HG03342 (cell line): ENCODE measurements at regions not wholly inside any gene's neighbourhood (a gene's known extent, or its start where the extent isn't known, plus 50 kb on each side); places are given as distances from the start of the nearest gene placed in this dataset.

Experiments
- ATAC-seq: cut with Tn5 transposase; IDR thresholded peaks from one replicate; pipeline ENCODE4 v1.9.1; 2021; ENCODE audit warnings: mild to moderate bottlenecking, moderate library complexity; ENCODE audit not compliant: unreplicated experiment

DNA sequence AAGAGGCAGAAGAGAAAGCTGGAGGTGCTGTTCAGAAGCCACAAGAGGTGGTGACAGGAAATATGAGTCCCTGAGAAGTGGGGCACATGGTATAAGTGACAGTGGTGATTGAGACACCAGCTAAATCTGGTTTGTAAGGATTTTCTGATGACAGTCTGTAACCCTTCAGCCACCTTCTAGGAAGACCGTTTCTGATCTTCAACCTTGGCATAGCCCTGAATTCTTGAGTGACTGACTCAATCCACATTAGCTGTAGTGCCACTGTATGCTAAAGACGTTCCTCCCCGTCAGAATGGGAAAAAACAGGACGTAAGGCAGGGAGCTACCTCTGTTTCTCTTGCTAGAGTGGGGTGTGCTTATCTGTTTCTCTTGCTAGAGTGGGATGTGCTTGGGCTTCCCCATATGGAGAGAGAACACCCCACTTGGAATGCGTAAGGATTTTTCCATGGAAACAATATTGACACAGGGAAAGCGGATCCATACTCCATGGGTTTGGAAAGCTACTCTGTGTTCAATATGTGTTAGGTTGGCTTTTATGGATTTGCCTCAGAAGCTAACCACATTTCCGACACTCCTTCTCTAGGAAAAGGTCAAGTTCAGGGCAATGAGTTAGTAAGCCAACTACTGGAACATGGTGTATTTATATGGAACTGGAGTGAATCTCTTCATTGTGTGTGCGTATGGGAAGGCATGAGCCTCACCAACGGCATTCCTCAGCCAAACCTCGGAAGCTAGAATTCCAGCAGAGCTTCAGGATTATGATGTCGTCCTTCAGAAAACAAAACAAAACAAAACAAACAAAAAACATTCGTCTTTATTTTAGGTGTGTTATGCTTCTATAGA, 948.8 kb upstream of the SLC10A2 start:
- no peak for ATAC-seq

DNA sequence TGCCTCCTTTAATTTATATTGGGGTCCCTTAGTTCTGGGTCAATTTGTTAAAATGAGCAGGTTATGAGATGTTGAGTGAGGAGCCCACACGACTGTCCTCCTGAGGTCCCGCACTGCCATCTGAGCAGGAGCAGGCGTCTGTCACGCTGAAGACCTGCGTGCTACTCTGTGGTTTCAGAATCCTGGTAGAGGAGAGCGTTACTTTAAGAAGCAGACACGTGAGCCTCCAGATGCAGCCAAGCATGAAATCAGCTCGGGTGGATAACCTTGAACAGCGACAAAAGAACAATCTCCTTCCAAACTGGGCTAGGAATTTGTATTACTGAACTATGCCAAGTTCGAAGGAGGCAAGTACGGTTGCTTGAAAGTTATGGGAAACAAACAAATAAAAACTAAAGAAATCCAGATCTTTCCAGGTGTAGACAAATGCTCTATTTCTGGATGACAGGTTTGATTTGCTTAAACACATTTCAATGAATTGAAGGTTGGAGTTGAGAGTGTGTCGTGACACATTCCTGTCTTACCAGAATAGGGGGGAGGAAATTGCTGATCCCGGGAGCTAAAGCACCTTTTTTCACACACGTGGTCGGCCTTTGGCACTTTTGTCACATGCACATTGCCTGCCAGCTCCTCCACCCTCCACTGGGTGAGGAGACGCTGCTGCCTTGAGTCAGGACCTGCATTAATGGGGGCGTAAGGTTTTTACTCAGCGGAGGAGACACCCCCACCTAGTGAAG, 945.5 kb upstream of the SLC10A2 start:
- no peak for ATAC-seq

DNA sequence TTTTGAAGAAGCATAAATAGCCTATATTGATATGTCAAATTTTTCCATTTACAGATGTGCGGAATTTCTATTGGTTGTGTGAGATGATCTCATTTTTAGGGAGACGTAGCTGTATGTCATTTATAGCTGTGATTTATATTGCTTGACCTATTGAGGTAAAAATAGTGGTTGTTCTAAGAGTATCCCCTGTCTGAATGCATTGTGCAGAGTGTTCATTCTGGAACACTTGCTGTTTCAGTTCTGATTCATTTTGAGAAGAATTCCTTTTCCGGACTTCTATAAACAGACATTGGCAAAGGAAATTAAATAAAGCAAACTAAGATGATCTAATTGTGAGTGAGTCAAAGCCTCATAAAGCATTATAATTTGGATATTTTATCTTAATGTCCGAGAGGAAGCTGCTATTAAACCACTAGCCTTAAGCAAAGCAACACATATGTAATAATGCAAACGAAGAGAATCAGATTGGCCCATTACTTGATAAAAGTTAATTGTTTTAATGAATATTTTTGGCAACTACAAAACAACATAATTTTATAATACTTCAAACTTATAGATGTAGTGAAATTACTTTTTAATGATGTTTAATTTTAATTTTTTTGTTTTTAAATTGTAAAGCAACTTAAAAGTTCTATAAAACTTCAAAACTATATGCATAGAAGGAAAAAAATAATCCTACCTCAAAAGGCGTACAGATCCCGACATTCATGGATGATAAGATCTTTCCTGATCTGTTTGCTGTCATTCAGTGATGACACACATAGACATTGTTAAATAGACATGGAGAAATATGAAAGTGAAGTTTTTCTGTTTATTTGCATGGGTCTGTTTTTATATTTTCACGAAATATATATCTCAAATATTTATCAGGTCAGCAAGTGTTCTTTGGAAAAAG, 942.6 kb upstream of the SLC10A2 start:
- no peak for ATAC-seq

DNA sequence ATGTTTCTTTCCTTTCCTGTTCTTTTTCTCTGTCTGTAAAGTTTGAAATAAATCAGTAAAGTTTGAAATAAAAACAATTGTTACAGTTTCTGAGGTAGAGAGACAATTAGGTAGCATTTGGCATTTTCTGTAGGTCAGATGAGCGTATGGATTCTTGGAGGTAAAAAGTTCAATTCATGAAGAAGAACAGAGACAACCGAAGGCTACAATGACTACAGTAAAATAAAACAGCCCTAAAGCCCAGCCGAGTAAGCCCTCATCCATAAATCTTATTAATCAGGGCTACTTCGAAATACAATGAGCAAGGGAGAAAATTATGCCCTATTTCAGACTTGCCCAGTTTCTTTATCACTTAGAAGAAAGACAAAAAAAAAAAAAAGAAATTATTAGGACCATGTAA, 941.9 kb upstream of the SLC10A2 start:
- ATAC-seq, result no peak

DNA sequence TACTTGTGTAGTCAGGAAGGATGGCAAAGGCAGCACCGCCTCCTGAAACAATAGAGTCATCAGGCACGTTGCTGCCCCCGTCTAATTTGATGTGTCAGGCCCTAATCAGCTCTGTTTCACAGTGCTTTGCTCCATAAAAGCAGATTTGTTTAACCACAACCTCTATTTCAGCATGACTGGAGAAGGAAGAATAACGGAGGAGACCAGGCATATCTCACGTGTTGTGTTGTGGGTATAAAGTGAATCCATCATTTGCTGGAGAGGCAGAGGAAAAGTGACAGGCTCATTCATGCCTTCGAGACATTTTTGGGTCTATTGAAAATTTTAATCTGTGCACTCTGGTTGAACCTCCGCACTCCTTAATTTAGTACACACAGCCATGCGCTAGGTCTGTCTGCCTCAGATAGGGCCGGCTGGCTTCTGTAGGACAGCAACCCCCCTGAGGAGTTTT, 940.4 kb upstream of the SLC10A2 start:
- no peak for ATAC-seq

DNA sequence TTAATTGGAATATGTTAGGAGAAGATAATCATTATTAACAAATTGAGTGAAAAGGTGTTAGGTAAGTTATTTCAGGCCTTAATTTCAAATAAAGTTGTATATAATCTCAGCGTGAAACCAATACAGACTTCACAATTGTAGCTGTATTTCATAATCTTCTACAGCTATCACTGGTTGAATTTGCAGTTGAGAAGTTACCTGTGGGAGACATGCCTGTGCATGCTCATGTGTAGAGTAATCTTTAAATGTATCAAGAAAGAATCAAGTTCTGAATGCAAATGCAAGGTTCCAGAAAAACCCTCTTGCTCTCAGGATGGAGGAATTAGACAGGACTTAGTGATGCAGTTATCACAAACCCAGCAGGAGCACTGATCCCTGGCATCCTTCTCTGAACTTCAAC, 938.4 kb upstream of the SLC10A2 start:
- no peak for ATAC-seq

DNA sequence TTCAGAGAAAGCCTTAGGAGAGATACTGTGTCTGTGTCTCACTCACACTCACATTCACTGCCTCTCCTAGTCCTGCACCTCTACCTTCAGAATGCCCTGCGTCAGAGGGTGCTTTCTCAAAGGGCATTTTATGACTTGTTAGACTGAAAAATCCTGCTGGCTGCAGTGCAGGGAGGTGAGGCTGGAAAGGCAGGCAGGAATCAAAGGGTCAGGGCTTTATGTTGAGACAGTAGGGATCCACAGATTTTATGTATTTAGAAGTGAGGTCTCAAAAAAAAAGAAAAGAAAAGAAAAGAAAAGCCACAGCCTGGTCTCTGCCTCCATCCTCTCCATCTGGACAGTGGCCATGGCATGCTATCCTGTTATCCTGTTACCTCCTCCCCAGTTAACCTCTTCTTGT, 936.0 kb upstream of the SLC10A2 start:
- no peak for ATAC-seq

DNA sequence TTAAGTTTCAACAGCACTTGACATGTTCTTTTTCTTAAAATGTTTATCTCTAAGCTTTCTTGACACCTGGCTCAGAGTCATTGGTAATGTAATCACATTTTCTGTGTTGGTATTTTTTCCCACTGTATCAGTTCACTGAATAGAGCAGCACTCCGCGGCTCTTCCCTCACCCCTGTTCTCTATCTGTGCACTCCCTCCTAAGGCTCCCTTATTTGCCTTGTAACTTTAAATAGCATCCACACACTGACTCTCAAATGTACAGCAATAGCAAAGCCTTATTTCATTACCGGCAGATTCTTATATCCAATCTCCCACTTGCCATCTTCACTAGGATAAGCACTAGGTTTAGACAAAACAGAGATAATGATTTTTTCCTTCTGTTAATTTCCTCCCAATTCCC, 935.5 kb upstream of the SLC10A2 start:
- no peak for ATAC-seq

DNA sequence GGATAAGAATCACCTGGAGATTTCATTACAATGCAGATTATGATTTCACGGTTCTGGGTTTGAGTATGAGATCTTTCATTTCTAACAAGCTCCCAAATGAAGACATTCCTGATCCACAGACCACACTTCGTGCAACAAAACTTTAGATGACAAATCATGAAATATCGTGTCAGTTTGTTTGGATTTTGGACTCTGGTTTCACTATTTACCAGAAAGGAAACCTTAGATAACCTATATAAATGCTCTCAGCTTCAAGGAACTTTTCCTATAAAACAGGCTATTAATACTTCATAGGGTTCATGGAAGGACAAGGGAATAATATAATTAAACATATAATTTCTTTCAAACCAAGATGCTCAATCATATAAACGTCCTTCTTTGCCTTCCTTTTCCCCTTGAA, 930.5 kb upstream of the SLC10A2 start:
- no peak for ATAC-seq

DNA sequence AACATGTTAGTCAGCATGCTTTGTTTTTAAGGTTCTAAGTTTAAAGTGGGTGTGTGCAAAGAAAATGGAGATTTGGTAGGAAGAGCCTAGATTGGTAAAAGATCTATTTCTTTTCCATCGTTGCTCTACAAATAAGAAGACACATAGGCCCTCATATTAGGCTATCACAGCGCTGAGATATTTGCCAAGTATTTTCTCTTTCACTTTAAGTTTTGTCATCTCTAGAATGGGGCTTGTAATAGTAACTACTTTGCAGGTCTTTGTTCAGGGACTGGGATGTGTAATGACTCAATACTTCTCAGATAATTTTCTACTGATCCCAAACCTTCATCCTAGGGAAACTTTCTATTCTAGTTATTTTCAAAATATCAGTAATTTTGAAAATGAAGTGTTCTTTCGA, 917.7 kb upstream of the SLC10A2 start:
- no peak for ATAC-seq

DNA sequence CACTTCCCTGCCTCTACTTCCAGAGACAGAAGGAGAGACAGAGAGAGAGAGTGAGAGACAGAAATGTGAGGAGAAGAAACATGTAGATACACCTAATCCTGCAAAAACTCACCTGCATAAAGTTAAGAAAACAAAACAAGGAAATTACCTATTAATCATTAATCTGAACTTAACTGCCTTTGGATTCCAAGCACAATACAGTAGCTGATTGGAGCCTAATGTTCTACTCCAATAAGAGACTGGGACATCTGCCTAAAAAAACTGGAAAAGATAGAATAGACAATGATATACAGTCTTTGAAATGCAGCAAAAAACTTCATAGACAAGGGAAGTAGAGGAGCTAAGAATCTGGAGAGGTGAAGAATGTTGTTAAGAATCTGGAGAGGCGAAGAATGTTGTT, 910.2 kb upstream of the SLC10A2 start:
- no peak for ATAC-seq

DNA sequence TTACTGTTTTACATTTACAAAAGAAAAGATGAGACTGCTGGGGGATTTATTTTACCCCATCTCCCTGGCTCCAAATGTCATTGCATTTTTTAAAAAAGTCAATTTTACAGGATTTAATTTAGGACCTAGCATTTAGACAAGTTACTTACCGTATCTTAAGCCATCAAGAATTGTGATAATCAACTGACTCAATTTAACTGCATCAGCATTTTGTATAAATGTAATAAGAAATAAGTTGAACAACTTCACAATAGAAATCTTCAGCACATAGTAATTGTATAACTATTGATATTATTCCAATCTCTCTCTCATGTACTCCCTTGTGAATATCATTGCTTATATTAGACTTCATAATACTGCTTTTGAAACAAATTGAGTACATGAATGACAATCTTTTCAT, 907.5 kb upstream of the SLC10A2 start:
- ATAC-seq, result no peak

DNA sequence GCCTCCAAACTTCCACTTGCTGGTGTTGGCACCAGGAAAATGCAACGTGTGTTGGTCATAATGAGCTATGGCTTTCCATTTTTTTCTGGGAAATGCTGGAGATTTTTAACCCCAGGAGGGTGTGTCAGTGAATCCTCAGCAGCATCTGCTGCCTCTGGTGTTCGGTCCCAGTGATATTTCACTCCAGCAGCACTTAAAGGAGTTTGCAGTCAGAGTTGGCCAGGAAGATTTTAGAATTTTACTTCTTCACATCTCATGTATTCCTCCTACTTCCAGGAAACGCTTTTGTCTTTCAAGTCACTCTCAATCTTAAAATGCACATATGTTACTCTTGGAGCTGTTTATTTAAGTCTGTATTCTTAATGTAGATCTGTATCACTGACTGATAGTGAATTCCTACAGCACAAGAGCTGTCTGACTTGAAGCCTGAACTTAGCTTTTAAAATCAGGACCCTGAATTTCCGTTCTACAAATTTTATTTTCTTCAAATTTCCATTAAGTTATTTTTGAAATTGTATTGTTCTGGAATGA, 903.4 kb upstream of the SLC10A2 start:
- ATAC-seq, result no peak

DNA sequence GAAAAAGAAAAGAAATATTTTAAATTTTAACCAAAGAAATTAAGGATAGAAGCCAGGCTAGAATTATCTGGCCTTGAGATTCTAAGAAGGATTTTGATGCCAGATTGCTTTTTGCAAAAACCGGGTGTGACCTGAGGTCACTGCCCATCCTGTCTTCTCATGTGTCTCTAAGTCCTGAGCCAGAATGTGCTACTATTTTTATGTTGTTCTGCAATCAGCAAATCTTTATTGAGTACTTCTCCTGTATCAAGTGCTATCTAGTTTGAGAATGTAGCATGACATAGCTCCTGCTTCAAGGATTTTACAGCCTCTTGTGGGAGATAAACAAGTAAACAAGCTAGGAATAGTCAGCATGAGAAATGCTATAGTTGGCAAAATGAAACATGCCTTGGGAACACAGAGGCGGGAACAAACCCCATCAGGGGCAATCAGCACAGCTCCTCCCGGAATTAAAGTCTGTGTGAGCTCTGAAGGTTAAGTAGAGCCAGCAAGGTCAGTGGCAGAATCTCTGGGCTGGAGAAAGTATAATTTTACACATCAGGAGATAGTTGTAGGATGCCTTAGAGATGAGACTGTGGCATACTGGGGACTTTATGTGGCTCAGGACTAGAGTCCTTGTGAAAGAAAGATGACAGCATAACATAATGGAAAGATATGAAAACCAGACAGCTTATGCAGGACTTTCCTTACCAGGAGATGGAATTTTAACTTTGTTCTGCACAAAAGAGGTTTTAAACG, 899.5 kb upstream of the SLC10A2 start:
- no peak for ATAC-seq

DNA sequence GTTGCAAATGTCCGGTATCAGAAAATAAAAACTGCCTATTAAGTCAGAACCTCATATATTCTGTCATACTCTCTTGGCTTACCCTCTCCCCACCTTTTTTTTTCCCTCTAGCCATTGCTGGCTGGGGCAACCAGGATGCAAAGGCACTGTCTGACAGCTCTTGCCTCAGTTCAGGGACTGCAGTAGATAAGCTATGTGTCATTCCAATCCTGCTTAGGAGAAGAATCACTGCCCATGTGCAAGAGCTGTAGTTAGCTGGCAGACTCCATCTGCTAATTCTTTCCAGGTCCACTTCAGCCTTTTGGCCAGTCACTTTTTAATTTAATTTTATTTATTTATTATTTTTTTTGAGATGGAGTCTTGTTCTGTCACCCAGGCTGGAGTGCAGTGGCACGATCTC, 895.6 kb upstream of the SLC10A2 start:
- ATAC-seq, result no peak

DNA sequence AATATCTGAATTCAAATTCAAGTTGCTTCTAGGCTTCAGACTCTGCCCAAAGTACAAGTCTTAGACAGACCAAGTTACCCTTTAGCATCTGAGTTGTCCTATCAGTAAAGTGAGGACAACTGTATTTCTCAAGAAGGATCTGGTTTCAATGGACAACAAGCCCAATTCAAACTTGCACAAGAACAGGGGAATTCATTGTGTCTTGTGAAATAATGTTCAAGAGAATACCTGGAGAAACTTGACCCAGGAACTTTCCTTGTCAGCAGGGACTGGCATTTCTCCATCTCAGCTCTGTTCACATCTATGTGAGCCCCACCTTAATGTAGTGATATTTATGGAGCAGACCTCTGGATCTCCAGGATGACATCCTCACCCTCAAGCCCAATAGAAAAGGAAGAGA, 894.9 kb upstream of the SLC10A2 start:
- ATAC-seq, result no peak

DNA sequence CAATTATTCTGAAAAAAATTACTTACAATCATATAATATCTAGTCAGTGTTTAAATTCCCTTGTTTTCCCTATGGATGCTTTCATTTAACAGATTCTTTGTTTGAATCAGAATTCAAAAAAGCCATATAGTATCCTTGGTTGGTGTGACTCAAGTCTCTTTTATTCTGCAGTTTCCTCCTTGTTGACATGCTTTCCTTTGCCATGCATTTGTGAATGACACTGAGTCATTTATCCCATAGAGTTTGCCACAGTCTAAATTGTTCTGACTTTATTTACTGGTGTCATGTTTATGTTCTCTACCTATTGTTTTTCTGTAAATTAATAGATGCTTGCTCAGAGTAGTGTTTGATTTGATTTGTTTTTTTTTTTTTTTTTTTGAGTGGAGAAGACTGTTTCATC, 893.8 kb upstream of the SLC10A2 start:
- ATAC-seq, result no peak

DNA sequence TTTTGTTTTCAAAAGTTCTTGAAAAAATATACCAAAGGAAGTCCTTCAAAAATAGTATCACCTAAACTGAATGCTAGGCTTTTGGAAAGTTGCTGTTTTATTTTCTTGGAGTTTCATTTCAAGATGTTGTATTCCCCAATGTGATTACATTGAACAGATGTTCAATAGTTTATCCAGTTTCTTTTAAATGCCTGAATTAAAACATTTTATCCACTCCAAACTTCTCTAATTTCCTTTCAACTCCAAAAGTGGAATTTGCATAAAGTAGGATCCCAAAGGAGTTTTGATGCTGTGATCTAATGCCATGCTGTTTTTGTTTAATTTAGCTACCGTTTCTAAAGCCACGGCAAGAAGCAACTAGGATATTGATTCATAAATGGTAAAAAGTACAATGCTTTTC, 892.5 kb upstream of the SLC10A2 start:
- ATAC-seq, result no peak

DNA sequence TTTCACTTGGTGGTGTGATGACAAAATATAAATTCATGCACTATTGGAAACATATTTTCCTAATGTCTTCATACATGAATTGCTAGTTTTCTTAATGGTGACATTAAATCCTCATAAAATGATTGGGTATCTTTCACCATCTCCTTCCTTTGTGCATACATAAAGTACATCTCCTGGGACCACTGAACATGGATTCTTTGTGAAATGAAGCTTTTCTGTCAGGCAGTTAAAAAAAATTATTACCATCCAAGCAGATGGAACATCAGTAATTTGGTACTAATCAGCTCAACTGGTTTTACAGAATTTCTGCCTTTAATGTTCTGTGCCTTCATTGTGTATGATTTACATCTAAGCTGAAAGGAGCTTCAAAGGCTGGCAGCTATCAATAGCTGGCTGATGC, 891.7 kb upstream of the SLC10A2 start:
- no peak for ATAC-seq

DNA sequence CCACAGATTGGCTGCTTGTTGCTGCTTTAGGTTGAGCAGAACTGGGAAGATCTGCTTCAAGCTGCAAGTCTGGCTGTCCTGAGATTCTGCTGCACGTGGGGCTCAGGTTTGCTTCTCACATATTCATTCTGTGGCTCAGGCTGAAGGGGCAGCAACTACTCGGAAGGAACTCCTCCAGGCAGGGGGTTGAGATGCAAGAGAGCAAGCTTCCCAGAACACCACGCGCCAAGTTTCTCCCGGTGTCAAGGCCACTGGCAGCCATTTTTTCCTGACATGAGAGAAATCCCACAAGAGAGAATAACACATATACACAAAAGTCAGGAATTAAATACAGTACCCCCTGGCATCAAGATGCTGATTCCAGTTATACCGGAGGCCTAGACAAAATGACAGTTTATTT, 887.6 kb upstream of the SLC10A2 start:
- ATAC-seq, result no peak
